GM12892 (cell line): ENCODE measurements at regions not wholly inside any gene's neighbourhood (a gene's known extent, or its start where the extent isn't known, plus 50 kb on each side); places are given as distances from the start of the nearest gene placed in this dataset.

Experiments used
- DNase-seq: peaks from one replicate; pipeline ENCODE4 v3.0.0; 2011; ENCODE audit not compliant: insufficient read length
- FAIRE-seq: peaks from 2 replicates; lab custom pipeline; 2011; peaks lifted over from hg19 to GRCh38; lab: Jason Lieb, UNC
- POLR2A ChIP-seq: IDR thresholded peaks from 2 replicates; pipeline ENCODE4 v1.6.1; 2011; ENCODE audit warnings: low read depth, low read length, control low read depth
- POLR2AphosphoS5 ChIP-seq: IDR thresholded peaks from 2 replicates; pipeline ENCODE4 v1.6.1; 2011; ENCODE audit warnings: low read depth, low read length, control low read depth
- TAF1 ChIP-seq: IDR thresholded peaks from 2 replicates; pipeline ENCODE4 v1.6.1; 2011; ENCODE audit warnings: low read depth, mild to moderate bottlenecking, control low read depth, low read length, borderline replicate concordance

GRCh38 chr2:22824618-22825017 is 560.4 kb upstream of the KLHL29 start:
- TF ChIP-seq POLR2A (no peak), POLR2AphosphoS5 (no peak), TAF1 (no peak)
- FAIRE-seq (no peak), DNase-seq (no peak)

- FAIRE-seq (no peak), DNase-seq (no peak)
Observed at GRCh38 chr2:22826703-22827102, 558.3 kb upstream of the KLHL29 start.

DNA sequence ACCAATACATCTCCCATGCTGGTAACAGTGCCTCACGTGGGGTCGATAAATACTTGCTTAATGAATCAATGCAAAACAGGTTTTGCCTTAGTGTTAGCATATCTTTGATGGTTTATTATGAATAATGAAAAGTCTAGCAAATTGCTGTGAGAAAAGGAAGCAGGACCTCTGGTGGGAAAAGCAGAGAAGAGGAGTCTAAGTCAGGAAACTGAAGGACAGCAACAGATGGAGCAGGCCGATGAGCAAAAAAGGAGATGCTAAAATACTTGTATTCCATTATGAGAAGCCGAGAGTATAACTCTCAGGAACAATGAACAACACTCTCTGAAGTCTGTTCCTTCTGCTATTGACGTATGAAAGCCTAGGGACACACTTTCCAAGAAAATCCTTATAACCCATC is 555.2 kb upstream of the KLHL29 start:
- FAIRE-seq (no peak), DNase-seq (no peak)
- no peak for TF ChIP-seq TAF1
- TF ChIP-seq POLR2A, result no peak
- no peak for TF ChIP-seq POLR2AphosphoS5

More at GRCh38 chr2:22826703-22827102, 558.3 kb upstream of the KLHL29 start:
- TF ChIP-seq TAF1 (no peak), POLR2AphosphoS5 (no peak), POLR2A (no peak)

GRCh38 chr2:22832196-22832595 is 552.8 kb upstream of the KLHL29 start:
- TF ChIP-seq POLR2AphosphoS5, result no peak
- TF ChIP-seq POLR2A, result no peak
- TF ChIP-seq TAF1, result no peak
- FAIRE-seq, result no peak
- DNase-seq, result no peak

- FAIRE-seq, result no peak
- no peak for TF ChIP-seq POLR2A
- TF ChIP-seq POLR2AphosphoS5, result no peak
- TF ChIP-seq TAF1, result no peak
Observed at GRCh38 chr2:22838461-22838860, 546.5 kb upstream of the KLHL29 start.

GRCh38 chr2:22842205-22842869 is 542.6 kb upstream of the KLHL29 start:
- FAIRE-seq (no peak), DNase-seq (no peak)
- no peak for TF ChIP-seq POLR2AphosphoS5

More at GRCh38 chr2:22838461-22838860, 546.5 kb upstream of the KLHL29 start:
- DNase-seq, result no peak

DNA sequence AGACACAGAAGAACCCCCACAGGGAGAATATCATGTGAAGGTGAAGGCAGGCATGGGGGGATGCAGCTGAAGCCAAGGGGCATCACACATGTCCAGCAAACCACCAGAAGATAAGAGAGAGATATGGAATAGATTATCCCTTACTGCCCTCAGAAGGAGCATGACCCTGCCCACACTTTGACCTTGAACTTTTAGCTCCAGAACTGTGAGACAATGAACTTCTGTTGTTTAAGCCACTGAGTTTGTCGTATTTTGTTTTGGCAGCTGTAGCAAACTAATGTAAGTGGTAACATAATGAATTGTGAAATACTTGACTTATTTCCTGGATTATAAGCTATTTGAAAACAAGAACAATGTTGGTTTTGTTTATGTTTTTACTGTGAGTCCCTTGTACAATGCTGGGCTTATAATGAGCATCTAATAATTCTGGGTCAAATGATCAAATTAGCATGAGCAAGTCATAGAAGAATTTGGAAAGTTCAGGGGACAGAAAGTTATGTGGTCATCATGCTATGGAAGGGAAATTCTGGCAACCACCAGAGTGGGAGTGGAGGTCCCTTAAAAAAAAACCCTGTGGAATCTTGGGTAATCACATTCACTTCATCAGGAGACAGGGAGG is 541.0 kb upstream of the KLHL29 start:
- TF ChIP-seq POLR2AphosphoS5 (no peak), POLR2A (no peak), TAF1 (no peak)
- no peak for DNase-seq
- no peak for FAIRE-seq

DNA sequence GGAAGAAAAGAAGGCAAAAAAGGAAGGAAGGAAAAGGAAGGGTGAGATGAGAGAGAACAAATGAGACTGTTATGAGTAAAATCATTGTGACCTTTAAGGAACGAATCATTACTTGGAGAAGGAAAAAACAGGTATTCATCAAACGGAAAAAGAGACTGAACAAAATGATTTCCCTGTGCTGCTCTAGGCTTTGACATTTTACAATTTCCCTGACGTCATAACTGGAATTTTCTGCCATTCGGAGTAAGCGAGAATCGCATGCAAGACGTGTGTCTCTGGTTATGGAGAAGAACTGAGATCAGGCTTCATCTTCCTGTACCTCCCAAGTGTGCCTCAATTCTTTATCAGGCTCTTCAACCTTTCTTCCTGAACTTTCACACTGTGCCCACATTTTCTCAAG is 534.7 kb upstream of the KLHL29 start:
- no peak for TF ChIP-seq POLR2AphosphoS5
- TF ChIP-seq POLR2A, result no peak
- TF ChIP-seq TAF1, result no peak
- FAIRE-seq, result no peak

GRCh38 chr2:22854588-22854987 is 530.4 kb upstream of the KLHL29 start:
- no peak for DNase-seq
- TF ChIP-seq POLR2A (no peak), TAF1 (no peak), POLR2AphosphoS5 (no peak)
- no peak for FAIRE-seq

More for the DNA sequence above, 534.7 kb upstream of the KLHL29 start:
- DNase-seq, result no peak

DNA sequence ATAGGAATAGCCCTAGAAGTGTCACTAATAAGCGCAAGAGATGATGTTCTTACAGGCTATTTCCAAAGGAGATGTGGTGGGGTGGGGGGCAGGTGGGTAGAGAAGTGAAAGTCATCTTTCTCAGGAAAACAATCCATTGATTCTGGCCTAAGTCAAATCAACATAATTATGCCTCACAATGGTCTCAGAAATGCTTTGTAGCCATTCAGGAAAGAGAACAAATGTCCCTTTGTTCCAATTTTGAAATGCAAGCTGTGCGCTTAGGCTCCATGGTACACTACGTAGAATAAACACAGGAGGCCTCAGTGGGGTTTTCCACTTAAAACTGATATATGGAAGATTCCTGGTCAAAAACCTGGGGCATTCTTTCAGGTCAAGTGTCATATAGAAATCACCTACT is 529.9 kb upstream of the KLHL29 start:
- TF ChIP-seq POLR2A, result no peak
- TF ChIP-seq POLR2AphosphoS5, result no peak
- no peak for TF ChIP-seq TAF1
- no peak for DNase-seq
- FAIRE-seq, result no peak

DNA sequence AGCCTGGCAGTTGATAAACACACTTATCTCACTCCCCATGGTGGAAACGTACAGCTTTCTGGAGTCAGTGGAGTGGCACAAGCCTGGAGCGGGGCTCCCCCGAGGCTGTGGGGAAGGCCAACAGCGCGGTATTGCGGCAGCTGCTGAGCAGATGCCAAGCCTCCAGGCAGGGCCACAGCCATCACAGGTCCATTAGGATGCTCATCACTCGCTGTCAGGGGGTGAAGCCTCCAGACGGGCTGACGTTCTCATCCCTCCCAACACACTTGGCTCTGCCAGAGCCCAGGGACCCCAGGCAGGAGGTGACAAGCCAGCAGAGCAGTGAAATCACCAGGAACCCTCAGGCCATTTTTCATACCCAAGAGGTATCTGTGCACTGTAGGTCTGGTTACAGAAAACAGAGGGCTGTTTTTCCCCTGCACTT is 529.2 kb upstream of the KLHL29 start:
- TF ChIP-seq TAF1, result no peak
- no peak for TF ChIP-seq POLR2A
- no peak for TF ChIP-seq POLR2AphosphoS5
- no peak for DNase-seq
- no peak for FAIRE-seq

- TF ChIP-seq TAF1, result no peak
- no peak for TF ChIP-seq POLR2AphosphoS5
- TF ChIP-seq POLR2A, result no peak
- no peak for FAIRE-seq
- no peak for DNase-seq
Observed at GRCh38 chr2:22867973-22868372, 517.0 kb upstream of the KLHL29 start.
